ENCODE measurements at regions not wholly inside any gene's neighbourhood (a gene's known extent, or its start where the extent isn't known, plus 50 kb on each side); places are given as distances from the start of the nearest gene placed in this dataset.

DNA sequence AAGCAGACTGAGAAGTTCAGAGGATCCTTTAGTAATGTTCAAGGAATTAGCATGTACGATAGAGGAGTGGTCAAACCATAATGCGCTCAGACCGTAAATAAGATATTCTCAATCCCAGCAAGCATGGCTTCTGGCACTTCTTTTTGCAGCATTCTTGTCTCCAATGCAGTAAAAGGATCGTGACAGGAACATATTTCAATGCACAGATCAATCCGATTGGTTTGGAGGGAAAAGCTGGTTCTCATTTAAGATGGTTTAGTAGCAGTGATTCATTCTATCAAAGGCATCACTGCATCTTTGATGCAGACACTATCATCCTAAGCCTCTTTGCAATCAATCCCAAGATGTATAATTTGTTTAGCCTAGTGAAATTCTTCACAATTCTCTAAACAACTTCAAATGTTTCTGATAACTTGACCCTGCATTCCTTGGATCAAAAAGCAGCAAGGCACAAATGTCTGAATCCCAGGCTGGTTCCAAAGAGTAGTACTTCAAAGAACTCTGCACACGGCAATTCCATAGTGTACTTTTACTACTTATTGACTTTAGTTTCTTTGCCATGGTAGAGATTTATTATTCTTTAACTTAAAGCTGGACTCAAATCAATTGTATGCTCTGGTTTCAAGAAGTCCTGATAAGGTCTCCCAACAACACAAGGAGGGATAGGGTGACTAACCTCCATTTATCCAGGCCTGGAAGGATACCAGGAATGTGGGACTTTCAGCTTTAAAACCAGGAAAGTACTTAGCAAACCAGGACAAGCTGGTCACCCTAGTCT, 96.8 kb upstream of the MDM1 start:
- Mint-ChIP-seq H3K9me3 (no peaks in the 10 kb centered on the region), H3K4me1 (ENCODE audit: low read depth) (no peaks in the 10 kb centered on the region), H3K27ac (no peak overlapping the region), H3K36me3 (ENCODE audit: low read depth) (no peaks in the 10 kb centered on the region), H3K27me3 (no peaks in the 10 kb centered on the region), H3K4me3 (no peak overlapping the region)
- DNase-seq (no peak), ATAC-seq (ENCODE audit: poor library complexity) (no peak)
- POLR2A ChIA-PET, result no interaction called here
- H3K9me3 ChIP-seq (ENCODE audit: control insufficient read depth in 1 of 2, insufficient read depth in 1 of 2, low read length in 2 of 2), result no peaks in the 10 kb centered on the region
- intact Hi-C loops (cut with DNase I, micrococcal nuclease), result no loop called here
- no peak overlapping the region for H3K27ac ChIP-seq (ENCODE audit: low read depth in 1 of 2, low read length in 2 of 2)
- no peaks in the 10 kb centered on the region for H3K27me3 ChIP-seq (ENCODE audit: control insufficient read depth in 1 of 2, insufficient read depth in 2 of 2, low read length in 2 of 2)
- TF ChIP-seq, protein P1, sequence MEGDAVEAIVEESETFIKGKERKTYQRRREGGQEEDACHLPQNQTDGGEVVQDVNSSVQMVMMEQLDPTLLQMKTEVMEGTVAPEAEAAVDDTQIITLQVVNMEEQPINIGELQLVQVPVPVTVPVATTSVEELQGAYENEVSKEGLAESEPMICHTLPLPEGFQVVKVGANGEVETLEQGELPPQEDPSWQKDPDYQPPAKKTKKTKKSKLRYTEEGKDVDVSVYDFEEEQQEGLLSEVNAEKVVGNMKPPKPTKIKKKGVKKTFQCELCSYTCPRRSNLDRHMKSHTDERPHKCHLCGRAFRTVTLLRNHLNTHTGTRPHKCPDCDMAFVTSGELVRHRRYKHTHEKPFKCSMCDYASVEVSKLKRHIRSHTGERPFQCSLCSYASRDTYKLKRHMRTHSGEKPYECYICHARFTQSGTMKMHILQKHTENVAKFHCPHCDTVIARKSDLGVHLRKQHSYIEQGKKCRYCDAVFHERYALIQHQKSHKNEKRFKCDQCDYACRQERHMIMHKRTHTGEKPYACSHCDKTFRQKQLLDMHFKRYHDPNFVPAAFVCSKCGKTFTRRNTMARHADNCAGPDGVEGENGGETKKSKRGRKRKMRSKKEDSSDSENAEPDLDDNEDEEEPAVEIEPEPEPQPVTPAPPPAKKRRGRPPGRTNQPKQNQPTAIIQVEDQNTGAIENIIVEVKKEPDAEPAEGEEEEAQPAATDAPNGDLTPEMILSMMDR (IDR thresholded peaks at IDR 0.05), result no peak
- H3K4me1 ChIP-seq (ENCODE audit: insufficient read depth, low read length), result no peaks in the 10 kb centered on the region
- H3K36me3 ChIP-seq (ENCODE audit: insufficient read depth, low read length), result no peaks in the 10 kb centered on the region
- CTCF ChIA-PET, result no interaction called here
- H3K4me3 ChIP-seq (ENCODE audit: low read length), result no peak overlapping the region

DNA sequence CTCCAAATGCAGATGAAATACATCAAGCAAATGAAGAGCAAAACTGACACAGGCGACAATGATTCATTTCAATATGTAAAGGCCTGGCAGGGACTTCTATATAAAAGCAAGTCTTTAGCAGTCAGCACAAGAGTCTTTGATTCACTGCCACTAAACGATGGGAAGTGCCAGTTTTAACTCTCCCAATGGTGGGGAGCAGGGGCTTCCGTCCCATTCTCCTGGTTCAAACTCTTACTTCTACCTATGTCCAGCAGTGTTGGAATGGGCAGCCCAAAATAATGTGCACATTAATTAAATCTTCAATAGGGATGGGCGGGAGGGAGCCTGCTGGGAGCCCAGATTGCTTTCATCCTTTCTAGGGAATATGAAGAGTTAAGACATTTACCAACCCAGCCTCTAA, 97.5 kb upstream of the MDM1 start:
- TF ChIP-seq, protein P1 (IDR thresholded peaks at IDR 0.05), result no peak
- Mint-ChIP-seq H3K4me1 (ENCODE audit: low read depth) (no peaks in the 10 kb centered on the region), H3K9me3 (no peaks in the 10 kb centered on the region), H3K4me3 (no peak overlapping the region), H3K27ac (no peak overlapping the region), H3K36me3 (ENCODE audit: low read depth) (no peaks in the 10 kb centered on the region), H3K27me3 (no peaks in the 10 kb centered on the region)
- intact Hi-C loops (cut with DNase I, micrococcal nuclease), result no loop called here
- ChIA-PET POLR2A (no interaction called here), CTCF (no interaction called here)
- ATAC-seq (ENCODE audit: poor library complexity) (no peak), DNase-seq (no peak)
- Histone ChIP-seq H3K36me3 (ENCODE audit: insufficient read depth, low read length) (no peaks in the 10 kb centered on the region), H3K4me3 (ENCODE audit: low read length) (no peak overlapping the region), H3K27me3 (ENCODE audit: control insufficient read depth in 1 of 2, insufficient read depth in 2 of 2, low read length in 2 of 2) (no peaks in the 10 kb centered on the region), H3K9me3 (ENCODE audit: control insufficient read depth in 1 of 2, insufficient read depth in 1 of 2, low read length in 2 of 2) (no peaks in the 10 kb centered on the region), H3K27ac (ENCODE audit: low read depth in 1 of 2, low read length in 2 of 2) (no peak overlapping the region), H3K4me1 (ENCODE audit: insufficient read depth, low read length) (no peaks in the 10 kb centered on the region)

DNA sequence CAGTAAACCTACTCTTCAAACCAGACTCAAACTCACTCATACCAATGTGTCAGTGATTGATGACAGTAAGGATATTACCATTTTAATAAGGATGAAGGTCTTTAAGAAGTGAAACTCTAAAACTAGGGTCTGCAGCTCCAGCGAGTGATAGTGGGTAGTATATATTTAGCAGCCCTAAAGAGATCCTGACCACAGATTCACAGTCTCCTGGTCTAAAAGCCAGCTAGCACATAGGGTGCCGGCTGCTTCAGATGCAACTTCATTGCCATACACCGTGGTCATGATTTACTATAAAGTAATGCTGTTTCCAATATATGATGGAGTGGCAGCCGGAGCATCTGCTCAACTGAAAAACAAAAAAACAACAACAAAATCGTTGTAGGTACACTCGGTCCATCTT, 99.6 kb upstream of the MDM1 start:
- peaks cover under 1% of the 10 kb centered on the region for H3K4me1 Mint-ChIP-seq (ENCODE audit: low read depth)
- H3K9me3 Mint-ChIP-seq, result no peaks in the 10 kb centered on the region
- H3K9me3 ChIP-seq (ENCODE audit: control insufficient read depth in 1 of 2, insufficient read depth in 1 of 2, low read length in 2 of 2), result peaks cover 0 to 5% of the 10 kb centered on the region in 2 experiments
- no peak overlapping the region for H3K4me3 Mint-ChIP-seq
- H3K4me3 ChIP-seq (ENCODE audit: low read length), result no peak overlapping the region
- CTCF ChIA-PET, result no interaction called here
- no peaks in the 10 kb centered on the region for H3K36me3 Mint-ChIP-seq (ENCODE audit: low read depth)
- POLR2A ChIA-PET, result interaction anchor here (1.0 kb wide), 1 partner anchor 10 kb away, joined by 3 read pairs; no protein-coding TSS in a partner anchor
- H3K27ac ChIP-seq (ENCODE audit: low read depth in 1 of 2, low read length in 2 of 2), result no peak overlapping the region
- intact Hi-C loops (cut with DNase I, micrococcal nuclease), result no loop called here
- TF ChIP-seq, protein P1 (IDR thresholded peaks at IDR 0.05), result no peak
- H3K4me1 ChIP-seq (ENCODE audit: insufficient read depth, low read length), result no peaks in the 10 kb centered on the region
- H3K27me3 ChIP-seq (ENCODE audit: control insufficient read depth in 1 of 2, insufficient read depth in 2 of 2, low read length in 2 of 2), result no peaks in the 10 kb centered on the region
- H3K27me3 Mint-ChIP-seq, result no peaks in the 10 kb centered on the region
- H3K36me3 ChIP-seq (ENCODE audit: insufficient read depth, low read length), result no peaks in the 10 kb centered on the region
- DNase-seq (no peak), ATAC-seq (ENCODE audit: poor library complexity) (no peak)
- H3K27ac Mint-ChIP-seq, result no peak overlapping the region

All from CD4-positive, alpha-beta T cell (primary cell).